ENCODE measurements at regions not wholly inside any gene's neighbourhood (a gene's known extent, or its start where the extent isn't known, plus 50 kb on each side); places are given as distances from the start of the nearest gene placed in this dataset.
A peak's percentile ranks its signal among the peaks of the same experiment; 100 is the strongest.

DNA sequence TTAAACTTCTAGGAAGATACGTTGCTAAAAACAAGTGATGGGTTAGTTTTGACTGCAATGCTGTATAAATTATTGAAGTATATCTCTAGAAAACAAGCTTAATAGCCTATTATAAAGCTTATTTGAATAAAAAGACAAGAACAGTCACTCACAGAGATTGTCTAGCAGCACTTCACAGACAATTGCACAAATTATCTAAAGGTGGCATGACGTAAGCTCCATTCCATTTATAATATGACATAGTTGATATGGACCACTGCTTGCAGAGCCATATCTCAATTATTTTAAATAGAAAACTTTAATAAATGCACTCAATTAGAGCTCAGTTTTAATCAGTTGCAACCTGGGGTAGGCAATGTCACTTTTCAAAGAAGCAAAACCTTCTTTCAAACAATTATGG, 319.9 kb upstream of the GBE1 start:
- H3K36me3 ChIP-seq (ENCODE audit: control insufficient read depth in 2 of 2, extremely low read depth in 1 of 2, insufficient read depth in 2 of 2, low read length in 2 of 2), result no peaks in the 10 kb centered on the region
- H3K27ac ChIP-seq (ENCODE audit: control insufficient read depth, insufficient read depth, low read length), result no peak overlapping the region
- no peaks in the 10 kb centered on the region for H3K27me3 ChIP-seq (ENCODE audit: control insufficient read depth, extremely low read depth, insufficient read depth, low read length)
- H3K9me3 ChIP-seq (ENCODE audit: control insufficient read depth, low read depth, low read length), result no peaks in the 10 kb centered on the region
- no peaks in the 10 kb centered on the region for H4K20me1 ChIP-seq (ENCODE audit: control insufficient read depth, extremely low read depth, insufficient read depth, low read length)
- TF ChIP-seq, protein P1, sequence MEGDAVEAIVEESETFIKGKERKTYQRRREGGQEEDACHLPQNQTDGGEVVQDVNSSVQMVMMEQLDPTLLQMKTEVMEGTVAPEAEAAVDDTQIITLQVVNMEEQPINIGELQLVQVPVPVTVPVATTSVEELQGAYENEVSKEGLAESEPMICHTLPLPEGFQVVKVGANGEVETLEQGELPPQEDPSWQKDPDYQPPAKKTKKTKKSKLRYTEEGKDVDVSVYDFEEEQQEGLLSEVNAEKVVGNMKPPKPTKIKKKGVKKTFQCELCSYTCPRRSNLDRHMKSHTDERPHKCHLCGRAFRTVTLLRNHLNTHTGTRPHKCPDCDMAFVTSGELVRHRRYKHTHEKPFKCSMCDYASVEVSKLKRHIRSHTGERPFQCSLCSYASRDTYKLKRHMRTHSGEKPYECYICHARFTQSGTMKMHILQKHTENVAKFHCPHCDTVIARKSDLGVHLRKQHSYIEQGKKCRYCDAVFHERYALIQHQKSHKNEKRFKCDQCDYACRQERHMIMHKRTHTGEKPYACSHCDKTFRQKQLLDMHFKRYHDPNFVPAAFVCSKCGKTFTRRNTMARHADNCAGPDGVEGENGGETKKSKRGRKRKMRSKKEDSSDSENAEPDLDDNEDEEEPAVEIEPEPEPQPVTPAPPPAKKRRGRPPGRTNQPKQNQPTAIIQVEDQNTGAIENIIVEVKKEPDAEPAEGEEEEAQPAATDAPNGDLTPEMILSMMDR (optimal IDR thresholded peaks at IDR 0.05 in 1 of 3, IDR thresholded peaks at IDR 0.05 in 1 of 3, conservative IDR thresholded peaks at IDR 0.05 in 1 of 3; ENCODE audit: extremely low read depth in 1 of 3, insufficient read depth in 2 of 3, low read length in 3 of 3), result no peak
- no peak for TF ChIP-seq EZH2 (IDR thresholded peaks at IDR 0.05; ENCODE audit: low read length)
- peak overlapping the region; percentile 30 for H2AFZ ChIP-seq (ENCODE audit: control insufficient read depth, low read length)
- FAIRE-seq (no peak), DNase-seq (ENCODE audit: low read depth, low spot score) (no peak)
- no peaks in the 10 kb centered on the region for H3K79me2 ChIP-seq (ENCODE audit: control insufficient read depth, insufficient read depth, low read length)
- no peaks in the 10 kb centered on the region for H3K9me1 ChIP-seq (ENCODE audit: control insufficient read depth, extremely low read depth, insufficient read depth, low read length)
- peaks cover 15% of the 10 kb centered on the region for H3K4me1 ChIP-seq (ENCODE audit: control insufficient read depth, extremely low read depth, insufficient read depth, low read length)
- H3K4me3 ChIP-seq (ENCODE audit: control insufficient read depth in 2 of 3, extremely low read depth in 1 of 3, insufficient read depth in 2 of 3, low read depth in 1 of 3, low read length in 3 of 3), result no peak overlapping the region
- dilution Hi-C loops (cut with MboI; ENCODE audit: extremely low pct_ligation_motif_present, low sequenced_read_pairs), result no loop called here
- H3K9ac ChIP-seq (ENCODE audit: control insufficient read depth, extremely low read depth, insufficient read depth, low read length), result no peak overlapping the region
- H3K4me2 ChIP-seq (ENCODE audit: control insufficient read depth, extremely low read depth, insufficient read depth, low read depth, low read length), result no peak overlapping the region

DNA sequence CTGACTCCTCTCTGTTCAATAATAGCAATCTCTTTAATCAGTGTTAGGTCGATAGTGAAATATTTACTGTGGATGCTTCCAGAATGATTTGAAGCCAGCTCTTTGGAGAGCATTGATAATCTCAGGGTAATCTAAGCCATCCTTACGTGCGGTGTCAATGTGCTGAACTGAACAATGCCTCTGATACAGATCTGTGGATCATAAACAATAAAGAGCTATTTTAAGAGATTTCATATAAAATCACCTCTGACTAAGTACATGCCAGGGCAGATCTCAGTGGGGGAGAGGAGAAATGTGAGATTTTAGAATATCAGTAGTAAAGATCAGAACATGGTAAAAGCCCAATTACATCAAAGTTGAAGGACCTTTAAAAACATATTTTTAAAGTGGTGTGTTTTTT, 319.3 kb upstream of the GBE1 start:
- no peak overlapping the region for H3K27ac ChIP-seq (ENCODE audit: control insufficient read depth, insufficient read depth, low read length)
- H3K9ac ChIP-seq (ENCODE audit: control insufficient read depth, extremely low read depth, insufficient read depth, low read length), result no peak overlapping the region
- TF ChIP-seq, protein P1 (optimal IDR thresholded peaks at IDR 0.05 in 1 of 3, IDR thresholded peaks at IDR 0.05 in 1 of 3, conservative IDR thresholded peaks at IDR 0.05 in 1 of 3; ENCODE audit: extremely low read depth in 1 of 3, insufficient read depth in 2 of 3, low read length in 3 of 3), result no peak
- TF ChIP-seq EZH2 (IDR thresholded peaks at IDR 0.05; ENCODE audit: low read length), result no peak

More for the DNA sequence above, 319.3 kb upstream of the GBE1 start:
- FAIRE-seq (no peak), DNase-seq (ENCODE audit: low read depth, low spot score) (no peak)
- dilution Hi-C loops (cut with MboI; ENCODE audit: extremely low pct_ligation_motif_present, low sequenced_read_pairs), result no loop called here
- Histone ChIP-seq H2AFZ (ENCODE audit: control insufficient read depth, low read length) (peak overlapping the region; percentile 54), H3K9me3 (ENCODE audit: control insufficient read depth, low read depth, low read length) (no peaks in the 10 kb centered on the region), H3K4me3 (ENCODE audit: control insufficient read depth in 2 of 3, extremely low read depth in 1 of 3, insufficient read depth in 2 of 3, low read depth in 1 of 3, low read length in 3 of 3) (no peak overlapping the region), H3K4me1 (ENCODE audit: control insufficient read depth, extremely low read depth, insufficient read depth, low read length) (peaks cover 15% of the 10 kb centered on the region), H4K20me1 (ENCODE audit: control insufficient read depth, extremely low read depth, insufficient read depth, low read length) (no peaks in the 10 kb centered on the region), H3K79me2 (ENCODE audit: control insufficient read depth, insufficient read depth, low read length) (no peaks in the 10 kb centered on the region), H3K27me3 (ENCODE audit: control insufficient read depth, extremely low read depth, insufficient read depth, low read length) (no peaks in the 10 kb centered on the region), H3K9me1 (ENCODE audit: control insufficient read depth, extremely low read depth, insufficient read depth, low read length) (no peaks in the 10 kb centered on the region), H3K36me3 (ENCODE audit: control insufficient read depth in 2 of 2, extremely low read depth in 1 of 2, insufficient read depth in 2 of 2, low read length in 2 of 2) (no peaks in the 10 kb centered on the region), H3K4me2 (ENCODE audit: control insufficient read depth, extremely low read depth, insufficient read depth, low read depth, low read length) (peak overlapping the region; percentile 30)

Data from keratinocyte (primary cell).